LNCAP (cell line): ENCODE measurements at regions not wholly inside any gene's neighbourhood (a gene's known extent, or its start where the extent isn't known, plus 50 kb on each side); places are given as distances from the start of the nearest gene placed in this dataset.

ENCODE experiments used
- CTCF ChIP-seq: fragments of 450-650 bp; IDR thresholded peaks from 2 replicates; pipeline ENCODE4 v1.5.1; 2017; ENCODE audit warnings: mild to moderate bottlenecking

GRCh38 chr14:98348505-98348904 lies 923.5 kb downstream of the BCL11B start:
- no peak for TF ChIP-seq CTCF

- no peak for TF ChIP-seq CTCF
Measured at GRCh38 chr14:98350213-98350612, 921.8 kb downstream of the BCL11B start.

GRCh38 chr14:98364961-98365360 lies 907.0 kb downstream of the BCL11B start:
- TF ChIP-seq CTCF, result no peak

- no peak for TF ChIP-seq CTCF
Measured at GRCh38 chr14:98366429-98366828, 905.6 kb downstream of the BCL11B start.

- no peak for TF ChIP-seq CTCF
Measured at GRCh38 chr14:98368221-98368620, 903.8 kb downstream of the BCL11B start.

GRCh38 chr14:98368916-98369315 lies 903.1 kb downstream of the BCL11B start:
- TF ChIP-seq CTCF, result no peak

- TF ChIP-seq CTCF, result no peak
Measured at GRCh38 chr14:98369344-98369743, 902.7 kb downstream of the BCL11B start.

GRCh38 chr14:98370352-98370751 lies 901.6 kb downstream of the BCL11B start:
- no peak for TF ChIP-seq CTCF
